Globus pallidus (tissue), 1 donor: ENCODE measurements at regions not wholly inside any gene's neighbourhood (a gene's known extent, or its start where the extent isn't known, plus 50 kb on each side); places are given as distances from the start of the nearest gene placed in this dataset.

Experiments used
- DNase-seq: peaks from one replicate; pipeline ENCODE4 v3.0.0-alpha.2; 2015; ENCODE audit warnings: low spot score

DNA sequence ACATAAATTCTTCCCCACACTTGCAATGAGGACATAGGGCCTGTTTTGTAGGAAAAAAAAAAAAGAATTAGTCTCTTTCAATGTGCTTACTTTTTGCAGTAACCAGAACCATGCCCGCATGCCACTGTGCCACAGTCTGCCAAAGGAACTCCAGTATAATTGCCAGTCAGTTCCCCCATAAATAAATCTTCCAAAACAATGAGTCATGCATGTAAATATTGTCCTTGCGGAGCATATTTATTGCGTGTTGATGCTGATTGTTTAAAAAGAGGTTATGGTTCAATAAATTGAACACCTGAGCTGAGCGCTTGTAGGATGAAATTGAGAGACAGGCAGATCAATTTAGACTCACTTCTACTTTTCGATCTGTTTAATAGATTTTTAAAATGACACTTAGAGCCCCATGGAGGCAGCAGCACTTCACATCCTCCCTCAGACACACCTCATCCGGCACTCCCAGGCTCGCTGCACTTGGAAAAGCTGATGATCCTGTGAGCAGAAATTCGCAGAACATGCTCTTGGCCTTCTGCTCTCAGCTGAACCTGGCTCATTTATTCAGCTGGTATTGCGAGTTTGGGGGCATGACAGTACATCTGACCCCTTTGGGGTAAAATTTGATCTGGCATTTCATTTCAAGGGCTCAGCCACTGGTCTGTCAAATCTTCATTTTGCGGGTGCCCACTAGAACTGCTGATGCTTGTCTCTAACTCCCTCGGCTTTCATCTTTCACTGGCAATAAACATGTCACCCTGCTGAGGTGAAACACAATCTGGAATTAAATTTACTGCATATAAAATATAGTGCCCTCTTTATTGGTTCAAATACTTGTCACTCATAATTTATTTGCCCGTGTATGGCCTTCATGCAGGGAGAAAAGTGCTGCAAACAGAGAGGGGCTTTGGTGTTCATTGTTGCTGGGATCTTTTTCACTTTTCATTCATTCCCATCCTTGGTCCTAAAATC lies 371.1 kb upstream of the POU3F2 start:
- DNase-seq, result no peak

DNA sequence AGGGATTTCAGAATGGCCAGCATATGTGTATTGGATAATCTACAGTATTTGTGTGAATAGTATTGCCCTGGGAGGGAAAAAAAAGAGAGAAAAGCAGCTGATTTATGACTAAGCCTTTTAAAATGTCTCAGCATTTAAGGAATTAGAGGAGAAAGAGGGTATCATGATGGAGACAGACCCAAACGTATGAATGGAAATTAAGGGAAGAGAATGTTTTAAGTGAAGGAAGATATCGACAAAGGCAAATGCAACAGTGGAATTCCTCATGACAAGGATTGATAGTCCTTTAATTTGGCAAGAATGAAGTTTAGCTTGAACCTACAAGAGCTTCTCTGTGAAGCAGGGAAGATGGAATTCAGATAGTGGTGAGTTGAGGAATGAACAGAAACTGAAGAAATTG lies 367.3 kb upstream of the POU3F2 start:
- DNase-seq, result no peak

DNA sequence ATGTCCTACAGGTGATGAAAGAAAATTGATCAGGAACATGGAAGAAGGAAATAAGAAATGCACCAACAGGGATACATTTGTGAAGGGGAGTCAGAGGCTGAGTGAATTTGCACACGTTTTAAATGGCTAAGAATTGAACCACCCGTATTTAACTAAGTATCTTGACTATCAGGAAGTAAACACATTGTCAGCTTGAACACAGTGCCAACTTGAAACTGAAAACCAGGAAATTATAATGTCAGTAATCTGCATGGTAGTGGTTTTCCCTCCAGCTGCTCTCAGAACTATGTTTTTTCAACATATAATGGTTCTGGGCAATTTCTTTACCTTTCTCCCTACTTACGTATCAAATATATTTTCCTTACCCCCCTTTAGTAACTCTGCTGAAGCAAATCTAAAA lies 366.5 kb upstream of the POU3F2 start:
- DNase-seq, result no peak

DNA sequence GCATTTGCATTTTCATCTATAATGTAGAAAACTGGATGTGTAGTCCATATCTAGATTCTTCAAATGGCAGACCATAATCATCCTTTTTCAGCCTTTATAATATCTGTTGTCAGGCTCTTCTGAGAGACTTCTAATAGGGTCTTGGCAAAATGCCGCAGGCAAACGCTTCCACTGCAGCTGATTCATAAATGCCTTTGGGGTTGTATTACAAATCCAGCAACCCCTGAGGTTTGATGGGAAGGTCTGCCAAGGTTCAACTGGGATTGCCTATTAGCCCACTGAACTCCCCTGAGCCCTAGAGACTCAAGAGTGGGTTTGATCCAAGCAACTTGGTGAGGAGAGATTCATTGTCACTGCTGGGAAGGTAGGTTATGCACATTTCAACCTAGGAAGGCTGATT lies 365.2 kb upstream of the POU3F2 start:
- no peak for DNase-seq

DNA sequence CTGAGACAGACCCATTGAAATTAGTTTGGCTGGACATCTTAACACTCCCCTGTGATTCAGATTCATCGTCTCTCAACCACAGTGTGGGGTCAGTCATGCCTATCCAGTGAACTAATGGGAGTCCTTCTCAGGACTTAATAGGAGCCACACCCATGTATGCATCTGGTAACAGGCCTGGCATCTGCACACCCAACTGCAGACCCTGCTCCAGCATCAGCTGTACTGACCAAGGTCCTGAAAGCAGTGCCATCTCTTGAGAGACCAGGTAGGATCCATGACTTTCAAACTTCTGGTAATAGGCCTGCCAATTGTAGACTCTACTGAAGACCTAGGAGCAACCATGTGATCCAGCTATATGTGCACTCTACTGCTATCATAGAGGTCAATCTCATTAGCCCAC lies 363.6 kb upstream of the POU3F2 start:
- DNase-seq, result no peak

DNA sequence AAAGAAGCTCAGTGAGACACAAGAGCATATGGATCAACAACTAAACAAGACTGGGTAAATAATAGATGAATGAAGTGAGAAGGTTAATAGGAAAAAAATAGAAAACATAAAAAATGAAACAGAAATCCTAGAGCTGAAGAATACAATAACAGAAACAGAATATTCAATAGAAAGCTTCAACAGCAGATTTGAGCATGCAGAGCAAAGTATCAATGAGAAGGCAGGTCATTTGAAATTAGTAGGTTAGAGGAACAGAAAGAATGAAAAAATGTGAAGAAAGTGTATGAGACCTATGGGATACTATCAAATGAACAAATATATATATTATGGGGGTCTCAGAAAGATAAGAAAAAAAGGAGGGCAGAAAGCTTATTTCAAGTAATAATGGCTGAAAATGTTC lies 362.9 kb upstream of the POU3F2 start:
- no peak for DNase-seq

DNA sequence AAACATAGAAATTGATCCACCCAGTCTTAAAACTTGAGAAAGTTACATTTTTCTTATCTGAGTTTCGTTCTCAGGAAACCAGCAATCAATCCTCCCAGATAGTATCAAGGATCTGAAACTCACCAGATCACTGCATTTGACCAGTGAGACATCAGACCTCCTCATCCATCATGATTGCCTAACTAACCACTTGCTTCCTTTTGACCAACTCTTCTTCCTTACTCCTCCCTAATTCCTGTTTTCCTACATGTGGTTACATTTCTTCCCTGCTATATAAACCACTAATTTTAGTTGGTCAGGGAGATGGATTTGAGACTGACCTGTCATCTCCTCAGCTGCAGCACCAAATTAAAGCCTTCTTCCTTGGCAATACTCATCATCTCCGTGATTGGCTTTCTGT lies 357.1 kb upstream of the POU3F2 start:
- DNase-seq, result no peak

DNA sequence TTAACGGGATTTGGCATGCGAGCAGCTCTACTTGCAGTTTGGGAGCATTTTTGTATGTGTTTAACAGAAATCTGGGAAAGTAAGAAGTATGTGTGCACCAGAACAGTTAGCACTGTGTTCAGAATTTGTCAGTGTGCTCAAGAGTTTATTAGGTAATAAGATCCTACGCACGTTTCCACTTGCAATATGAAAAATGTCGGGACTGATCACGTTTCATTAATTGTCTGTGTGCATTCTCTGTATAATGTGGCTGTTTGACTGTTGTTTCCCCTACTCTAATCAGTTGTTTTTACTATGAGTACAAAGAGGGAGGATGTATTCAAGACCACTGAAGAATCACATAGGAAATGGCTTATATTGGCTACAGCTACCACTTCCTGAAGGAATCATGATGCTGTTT lies 349.7 kb upstream of the POU3F2 start:
- no peak for DNase-seq

DNA sequence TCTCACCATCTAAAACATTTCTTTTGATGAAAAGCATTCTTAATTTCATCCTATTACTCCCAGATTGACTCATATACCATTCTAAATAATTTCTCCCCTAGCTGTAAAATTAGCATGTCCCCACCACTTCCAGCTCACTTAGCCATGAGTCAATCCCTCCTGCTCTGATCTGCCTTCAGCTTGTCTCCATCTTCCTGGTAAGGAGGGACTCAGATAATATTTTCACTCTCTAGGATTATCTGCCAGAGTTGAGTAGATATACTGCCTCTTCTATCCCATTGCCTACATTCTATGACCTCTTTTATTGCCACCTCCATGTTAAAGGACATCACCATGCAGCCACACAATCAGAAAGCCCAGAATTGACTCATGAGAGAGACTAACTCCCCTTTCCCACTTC lies 348.8 kb upstream of the POU3F2 start:
- DNase-seq, result no peak

DNA sequence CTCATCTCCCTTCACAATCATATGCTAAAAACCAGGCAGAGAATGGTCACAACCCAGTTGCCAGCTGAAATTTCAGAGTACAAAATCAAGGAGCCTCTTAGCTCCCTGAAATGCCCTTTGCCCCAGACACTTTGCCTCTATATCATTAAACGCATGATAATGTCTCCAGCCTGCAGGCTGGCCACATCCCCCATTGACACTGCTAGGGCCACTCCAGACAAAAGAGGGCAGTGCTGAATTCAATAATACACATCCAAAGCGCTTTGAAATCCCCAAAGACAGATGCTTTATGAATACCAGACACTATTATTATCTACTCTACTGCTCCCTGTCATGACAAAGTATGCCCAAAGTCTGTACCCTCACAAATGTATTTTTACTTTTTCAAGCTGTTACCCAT lies 348.3 kb upstream of the POU3F2 start:
- peak; percentile 39 for DNase-seq

DNA sequence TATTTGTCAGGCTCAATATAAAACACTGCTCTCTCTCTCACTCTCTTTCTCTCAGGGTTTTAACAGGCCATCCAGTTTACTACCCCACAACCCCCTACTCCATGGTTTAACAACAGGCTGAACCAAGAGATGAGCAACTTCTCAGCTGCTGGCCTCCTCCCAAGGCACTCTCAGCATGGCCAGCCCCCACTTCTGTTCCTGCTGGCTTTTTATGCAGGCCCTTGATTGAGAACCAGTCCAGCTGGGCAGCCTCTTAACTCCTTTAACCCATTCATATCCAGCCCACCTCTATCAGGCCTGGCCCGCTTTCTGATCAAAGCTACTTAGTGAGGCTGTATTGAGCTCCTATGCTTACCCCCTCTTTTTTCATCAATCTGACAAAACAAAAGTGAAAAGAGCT lies 346.8 kb upstream of the POU3F2 start:
- DNase-seq, result no peak

DNA sequence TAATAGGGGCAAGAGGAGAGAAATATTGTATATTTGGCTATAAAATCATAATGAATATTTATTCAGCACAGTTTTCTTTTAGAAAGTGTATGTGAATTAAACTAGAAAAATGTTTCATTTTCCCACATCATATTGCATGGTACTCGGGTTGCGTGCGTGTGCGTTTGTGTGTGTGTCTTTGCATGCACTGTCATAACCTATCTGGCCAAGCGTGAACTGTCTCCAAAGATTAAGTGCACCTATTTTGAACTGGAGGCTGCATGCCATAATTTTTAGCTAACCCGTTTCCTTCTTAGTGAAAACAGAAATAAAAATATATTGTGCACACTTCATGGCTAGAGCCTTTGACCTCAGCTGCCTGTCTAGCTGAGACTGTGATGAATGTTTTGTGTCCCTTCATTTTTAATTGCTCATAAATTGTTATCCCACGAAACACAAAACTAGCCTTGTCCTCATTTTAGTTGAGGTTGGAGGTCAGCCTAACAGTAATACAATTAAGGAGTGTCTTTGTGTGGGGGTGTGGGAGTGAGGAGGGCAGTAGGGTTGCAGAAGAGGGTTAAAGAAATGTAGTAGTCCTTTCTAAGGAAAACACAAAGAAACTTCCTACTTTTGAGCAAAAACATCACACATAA lies 336.1 kb upstream of the POU3F2 start:
- no peak for DNase-seq

DNA sequence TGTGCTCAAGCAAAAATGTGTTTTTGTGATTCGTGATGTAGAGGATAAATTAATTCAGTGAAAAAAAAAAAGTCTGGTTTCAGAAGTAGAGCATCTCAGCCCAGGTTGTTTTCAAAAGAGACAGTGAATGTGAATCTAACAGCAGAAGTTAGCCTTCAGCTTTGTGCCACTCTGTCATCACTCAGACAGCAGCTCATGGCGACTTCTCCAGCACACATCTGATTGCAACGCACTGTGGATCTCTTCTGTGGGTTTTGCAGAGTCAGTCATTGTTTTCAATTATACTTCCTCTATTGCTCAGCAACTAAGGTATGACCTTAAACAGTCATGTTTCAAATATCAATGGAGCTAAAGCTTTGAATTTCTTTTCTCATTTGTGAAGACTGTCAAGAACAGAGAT lies 335.5 kb upstream of the POU3F2 start:
- peak; percentile 13 for DNase-seq

DNA sequence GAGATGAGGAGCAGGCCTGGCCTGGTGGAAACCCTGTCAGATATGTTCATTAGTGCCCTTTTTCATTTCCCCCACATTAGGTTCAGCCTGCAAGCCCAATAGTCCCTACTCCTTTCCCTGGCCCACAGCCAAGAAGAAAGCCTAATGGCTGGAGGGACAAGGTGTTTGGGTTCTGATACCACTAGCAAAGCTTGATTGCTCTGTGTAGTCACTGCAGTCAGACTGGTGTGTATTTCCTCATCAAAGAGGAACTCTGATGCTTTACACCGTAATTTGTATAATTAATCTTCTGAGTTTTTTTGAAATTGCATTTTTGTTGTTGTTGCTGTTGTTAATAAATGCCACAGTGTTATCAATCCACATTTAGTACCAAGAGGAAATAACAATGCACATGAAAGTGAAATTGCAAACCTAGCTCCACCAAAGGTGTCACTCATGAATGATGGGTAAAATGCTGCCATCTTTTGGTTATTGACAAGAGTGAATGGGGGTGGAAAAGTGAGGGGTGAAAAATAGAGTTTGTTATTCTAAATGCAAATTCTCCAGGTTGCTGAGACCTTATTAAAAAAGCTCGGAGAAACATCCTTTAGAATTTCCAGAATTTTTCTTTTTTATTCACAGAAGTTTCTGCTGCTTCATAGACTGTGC lies 320.2 kb upstream of the POU3F2 start:
- no peak for DNase-seq

DNA sequence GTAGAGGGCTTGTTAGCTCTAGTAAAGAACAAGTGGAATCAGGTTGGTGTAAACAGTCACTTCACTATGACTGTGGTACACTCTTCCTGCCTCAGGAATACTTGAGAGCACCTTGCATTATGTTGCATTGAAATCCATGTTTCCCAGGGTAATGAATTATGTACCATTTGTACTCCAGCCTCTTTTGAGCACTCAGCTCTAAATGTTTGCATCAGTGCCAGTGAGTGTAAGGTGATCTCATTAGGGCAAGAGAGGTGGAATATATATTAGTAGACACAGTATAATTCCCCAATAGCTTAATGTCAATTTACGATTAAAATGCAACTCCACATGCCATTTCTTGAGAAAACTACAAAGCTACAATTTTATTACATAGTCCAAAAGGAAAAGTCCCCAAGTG lies 319.6 kb upstream of the POU3F2 start:
- DNase-seq, result no peak

DNA sequence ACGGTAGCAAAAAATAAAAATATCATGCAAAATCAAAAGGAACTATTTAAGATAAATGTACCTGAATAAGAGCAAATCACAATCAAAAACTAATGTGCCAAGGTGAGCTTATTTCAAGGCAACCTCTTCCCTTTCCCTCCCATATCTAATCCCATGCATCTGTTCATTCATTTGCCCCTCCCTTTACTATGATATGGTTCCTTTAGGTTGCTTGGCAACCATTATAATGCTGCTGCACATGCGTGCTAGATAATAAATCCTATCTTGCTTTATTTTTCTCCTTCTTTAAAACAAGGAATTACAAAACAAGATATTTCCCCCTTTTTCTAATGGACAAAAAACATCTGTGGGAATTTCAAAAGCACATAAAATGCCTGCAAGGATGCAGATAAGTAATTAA lies 318.2 kb upstream of the POU3F2 start:
- DNase-seq, result no peak

DNA sequence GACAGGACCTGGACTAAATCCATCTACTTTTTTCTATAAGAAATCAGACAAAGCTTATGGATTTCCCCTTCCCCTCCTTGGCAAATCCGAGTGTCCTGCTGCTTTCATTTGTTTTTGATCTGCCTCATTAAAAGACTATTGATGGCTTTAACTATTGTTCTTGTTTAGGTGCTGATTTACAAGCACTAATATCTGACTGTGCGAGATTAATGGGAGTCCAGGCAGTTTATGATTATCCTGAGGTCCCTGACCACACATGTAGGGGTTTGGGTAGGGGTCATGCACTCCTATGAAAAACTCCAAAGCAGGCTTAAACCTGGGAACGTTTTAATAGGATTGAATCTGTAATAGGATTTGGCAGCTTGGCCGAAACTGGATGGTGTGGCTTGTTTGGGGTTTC lies 317.5 kb upstream of the POU3F2 start:
- DNase-seq, result no peak

DNA sequence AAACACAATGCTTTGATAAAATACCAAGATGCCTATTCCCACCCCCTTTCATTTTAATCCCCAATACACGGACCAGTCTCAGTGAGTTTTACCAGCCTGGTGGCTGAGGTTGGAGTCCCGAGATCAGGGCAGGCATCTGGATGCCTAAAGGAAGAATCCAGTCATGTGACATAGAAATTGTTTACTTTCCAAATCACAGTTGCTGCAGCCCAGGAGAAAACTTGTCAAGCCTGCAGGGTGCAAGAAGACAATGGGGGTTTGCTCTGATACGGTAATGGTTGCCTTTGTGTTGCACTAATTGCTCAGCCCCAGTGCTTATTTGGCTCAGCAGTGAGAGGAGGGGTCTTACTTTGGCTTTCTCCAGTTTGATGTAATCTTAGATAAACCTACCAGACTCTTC lies 308.5 kb upstream of the POU3F2 start:
- no peak for DNase-seq

DNA sequence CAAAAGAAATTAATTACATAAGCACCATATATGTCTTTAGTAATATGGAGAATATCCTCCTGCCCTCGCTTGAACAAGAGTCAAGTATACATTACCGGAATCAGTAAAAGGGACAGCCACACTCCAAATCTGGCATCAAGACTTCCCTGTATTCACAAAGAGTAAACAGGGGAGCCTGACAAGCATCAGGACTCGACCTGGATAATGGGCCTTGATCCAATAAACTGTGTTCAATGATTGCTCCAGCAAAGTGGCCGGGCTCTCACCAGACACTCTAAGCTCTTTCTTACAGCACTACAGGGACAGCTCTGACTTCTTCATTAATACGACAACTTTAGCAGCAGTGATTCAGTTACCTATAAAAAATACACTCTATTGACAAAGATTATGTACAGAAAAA lies 307.9 kb upstream of the POU3F2 start:
- DNase-seq, result no peak

DNA sequence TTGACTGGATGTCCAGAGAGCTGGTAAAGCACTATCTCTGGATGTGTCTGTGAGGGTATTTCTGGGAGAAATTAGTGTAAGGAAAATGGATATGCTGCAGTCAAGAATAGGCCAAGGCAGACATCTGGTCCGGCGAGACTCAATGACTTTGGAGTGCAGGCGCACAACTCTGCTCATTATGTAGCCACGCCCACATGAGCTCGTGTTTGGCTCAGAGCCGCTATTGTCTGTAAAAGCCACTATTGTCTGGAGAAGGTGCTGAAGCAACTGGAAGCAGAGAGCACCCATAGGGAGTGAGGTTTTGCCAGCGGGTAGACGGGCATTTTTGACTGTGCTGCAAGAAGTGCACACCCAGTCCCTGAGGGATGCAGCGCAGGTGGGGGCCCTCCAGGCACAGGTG lies 305.0 kb upstream of the POU3F2 start:
- DNase-seq, result peak; percentile 82

DNA sequence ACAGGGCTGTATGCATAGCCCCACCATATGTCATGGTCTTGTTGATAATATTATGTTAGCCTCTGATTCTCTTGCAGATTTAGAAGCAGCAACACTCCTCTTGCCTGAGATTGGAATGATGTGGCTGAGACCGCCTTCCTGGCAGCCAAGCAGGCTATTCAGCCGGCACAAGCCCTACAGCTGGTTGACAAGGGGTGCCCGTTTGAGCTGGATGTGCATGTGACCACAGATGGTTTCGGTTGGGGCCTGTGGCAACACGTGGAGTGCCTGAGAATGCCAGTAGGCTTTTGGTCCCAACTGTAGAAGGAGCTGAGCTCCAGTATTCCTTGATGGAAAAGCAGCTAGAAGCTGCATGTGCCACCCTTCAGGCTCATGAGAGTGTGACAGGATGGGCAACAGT lies 303.6 kb upstream of the POU3F2 start:
- DNase-seq, result peak; percentile 38

DNA sequence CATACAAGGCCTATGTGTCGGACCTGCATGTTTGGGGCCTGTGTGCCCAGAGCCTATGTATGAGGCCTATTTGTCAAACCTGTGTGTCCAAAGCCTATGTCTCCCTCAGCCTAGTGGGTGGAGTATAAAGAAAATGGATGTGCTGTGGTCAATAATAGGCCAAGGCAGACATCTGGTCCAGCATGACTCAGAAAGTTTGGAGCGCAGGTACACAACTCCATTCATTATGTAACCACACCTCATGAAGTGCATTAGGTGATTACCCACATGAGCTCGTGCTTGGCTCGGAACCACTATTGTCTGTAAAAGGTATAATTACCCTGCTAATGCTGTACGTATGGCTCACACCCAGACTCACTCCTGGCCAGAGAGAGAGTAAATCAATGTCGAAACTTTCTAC lies 302.4 kb upstream of the POU3F2 start:
- no peak for DNase-seq

DNA sequence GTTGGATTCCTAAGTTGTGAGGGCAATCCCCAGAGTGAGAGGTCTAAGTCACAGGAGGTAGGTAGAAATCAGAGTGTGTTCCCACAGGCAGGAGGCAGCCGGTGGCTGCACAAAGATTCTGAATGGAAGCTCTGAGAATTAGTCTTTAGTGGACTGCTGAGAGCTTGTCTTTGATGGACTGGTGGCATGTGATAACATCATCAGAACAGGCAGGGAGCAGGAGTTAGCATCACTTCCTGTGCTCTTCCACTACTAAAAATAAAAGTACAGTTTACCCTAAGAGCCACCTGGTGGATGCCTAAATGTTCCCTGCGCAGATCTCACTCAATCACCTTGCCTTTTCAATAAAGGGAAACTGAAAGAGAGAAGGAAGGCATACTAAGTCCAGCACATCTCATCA lies 294.6 kb upstream of the POU3F2 start:
- no peak for DNase-seq
